ENCODE measurements at regions not wholly inside any gene's neighbourhood (a gene's known extent, or its start where the extent isn't known, plus 50 kb on each side); places are given as distances from the start of the nearest gene placed in this dataset.

DNA sequence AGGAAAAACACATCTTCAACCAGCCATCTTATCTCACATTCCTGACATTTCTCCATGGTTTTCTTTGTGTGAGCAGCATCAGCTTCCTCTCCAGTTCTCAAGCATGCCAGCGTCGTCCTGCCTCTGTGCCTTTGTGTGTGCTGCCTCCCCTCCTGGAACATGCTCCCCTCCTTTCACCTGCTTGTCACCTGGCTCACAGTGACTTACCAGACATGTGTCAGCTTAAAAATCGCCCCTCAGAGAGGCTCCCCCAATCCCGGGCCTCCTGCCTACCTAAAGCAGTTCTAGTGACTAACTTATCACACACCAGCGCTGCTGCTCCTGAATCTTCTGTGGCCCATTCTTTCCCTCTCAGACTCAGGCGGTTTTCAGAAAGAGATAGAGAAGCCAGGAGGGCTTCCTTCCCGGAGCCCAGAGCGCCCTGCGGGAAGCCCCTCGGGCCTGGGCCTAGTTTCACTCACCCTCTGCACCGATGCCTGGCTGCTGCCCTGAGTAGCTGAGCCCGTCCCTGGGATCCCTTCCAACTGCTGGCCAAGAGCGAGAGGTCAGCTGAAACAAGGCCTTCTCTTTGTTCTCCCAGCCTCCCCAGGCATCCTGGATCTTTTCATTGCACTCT lies 51.1 kb upstream of the MVB12B start:
- no peak for DNase-seq

DNA sequence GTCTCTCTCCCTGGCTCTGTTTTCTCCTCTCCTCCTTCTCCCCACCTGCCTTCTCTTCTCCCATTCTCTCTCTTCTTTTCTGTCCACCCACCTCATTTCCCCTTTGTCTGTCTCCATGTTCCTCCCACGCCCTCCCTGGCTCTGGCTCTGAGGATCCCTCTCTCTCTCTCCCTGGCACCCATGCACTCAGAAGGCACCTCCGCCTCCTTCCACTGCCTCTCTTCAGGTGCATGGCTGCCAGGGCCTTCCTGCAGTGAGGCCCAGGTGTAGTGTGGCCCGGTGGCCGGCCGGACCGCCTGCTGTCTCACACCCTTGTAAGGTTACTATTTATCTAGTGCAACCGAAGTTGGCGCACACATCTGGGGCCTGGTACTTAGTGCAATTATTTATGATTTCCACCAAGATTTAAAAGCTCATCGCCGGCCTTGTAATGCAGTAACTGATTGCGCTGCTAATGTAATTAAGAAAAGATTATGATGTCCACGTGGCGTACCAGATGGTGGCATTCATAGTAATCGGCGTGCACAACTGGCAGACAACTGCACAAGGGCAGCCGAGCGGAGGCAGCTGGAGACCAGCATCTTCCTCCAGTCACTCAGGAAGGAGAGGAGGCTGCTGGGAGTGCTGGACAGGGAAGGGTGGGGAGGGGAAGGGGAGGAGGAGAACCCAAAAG lies 50.4 kb upstream of the MVB12B start:
- no peak for DNase-seq
